HepG2 (cell line): ENCODE measurements at regions not wholly inside any gene's neighbourhood (a gene's known extent, or its start where the extent isn't known, plus 50 kb on each side); places are given as distances from the start of the nearest gene placed in this dataset.

Source experiments
- ATAC-seq: fragments of 200-7000 bp; cut with Tn5 transposase; 3 replicates; pipeline ENCODE4 v1.9.1; 2020; ENCODE audit warnings: mild to moderate bottlenecking, moderate library complexity
- BruUV-seq: library from RNA; stranded (reverse); fragments of 400-500 nt; replicated peaks from 2 replicates; lab custom pipeline; 2021; lab: Mats Ljungman, UMichigan
- CTCF ChIA-PET: fragments of 300-600 bp; formaldehyde crosslinking; extraction: SDS; loops from one replicate; lab custom pipeline; 2021; ENCODE audit warnings: low total read pairs, inconsistent platforms, low intra/inter-chr PET ratio; lab: Yijun Ruan, JAX
- POLR2A ChIA-PET: fragments of 350-600 bp; sonication (Branson Sonifier 250); formaldehyde crosslinking; loops from one replicate; lab custom pipeline; 2020; ENCODE audit warnings: antibody characterized with exemption, inconsistent platforms; lab: Yijun Ruan, JAX
- DNase-seq: peaks from one replicate; pipeline ENCODE4 v3.0.0-alpha.2; 2015; ENCODE audit warnings: low spot score
- FAIRE-seq: peaks from 3 replicates; lab custom pipeline; 2011; peaks lifted over from hg19 to GRCh38; lab: Jason Lieb, UNC
- H2AFZ ChIP-seq: one replicate; pipeline ENCODE4 v1.6.1; 2011; ENCODE audit warnings: low read length, inconsistent platforms
- H3K27ac ChIP-seq: fragments of 300-600 bp; 3 replicates; pipeline ENCODE4 v1.8.0; 2011; ENCODE audit warnings: mixed run types, mild to moderate bottlenecking, mixed read lengths, low read length, inconsistent platforms; ENCODE audit not compliant: insufficient read depth; ENCODE audit errors: extremely low read length
- H3K27me3 ChIP-seq, 2 experiments: fragments of 200-600 bp in 1 of 2; 2 replicates in 1 of 2; 3 replicates in 1 of 2; pipeline versions ENCODE4 v1.6.0 to v1.8.0; 2011; ENCODE audit warnings: low read length in 2 of 2, mild to moderate bottlenecking in 2 of 2, moderate library complexity in 2 of 2, inconsistent platforms in 1 of 2; ENCODE audit not compliant: insufficient read depth in 2 of 2, control insufficient read depth in 1 of 2
- H3K36me3 ChIP-seq, 2 experiments: fragments of 200-600 bp in 1 of 2; replicated peaks in 1 of 2; 2 replicates in 1 of 2; 3 replicates in 1 of 2; pipeline versions ENCODE4 v1.5.1 to v1.8.0; 2011; ENCODE audit warnings: low read length in 2 of 2, inconsistent platforms in 1 of 2; ENCODE audit not compliant: insufficient read depth in 2 of 2, control insufficient read depth in 1 of 2
- H3K4me1 ChIP-seq: 2 replicates; pipeline ENCODE4 v1.5.1; 2012; ENCODE audit warnings: low read length, inconsistent platforms; ENCODE audit not compliant: insufficient read depth
- H3K4me2 ChIP-seq: 2 replicates; pipeline ENCODE4 v1.6.0; 2011; ENCODE audit warnings: low read depth, low read length, inconsistent platforms
- H3K4me3 ChIP-seq, 3 experiments: fragments of 200-600 bp in 1 of 3; sonication (generic), shearing (Covaris generic) in 1 of 3; replicated peaks in 1 of 3; 2 replicates each; pipeline ENCODE4 v1.5.1; 2011 to 2016; ENCODE audit warnings: low read length in 3 of 3, inconsistent platforms in 2 of 3, low read depth in 2 of 3, mild to moderate bottlenecking in 2 of 3, control low read depth in 1 of 3, mixed read lengths in 1 of 3; ENCODE audit not compliant: insufficient read depth in 1 of 3
- H3K79me2 ChIP-seq: one replicate; pipeline ENCODE4 v1.6.1; 2011; ENCODE audit warnings: low read length, inconsistent platforms; ENCODE audit not compliant: insufficient read depth
- H3K9ac ChIP-seq: 2 replicates; pipeline ENCODE4 v1.6.0; 2011; ENCODE audit warnings: mild to moderate bottlenecking, low read depth, low read length, inconsistent platforms; ENCODE audit not compliant: insufficient read depth
- H3K9me3 ChIP-seq: 2 replicates; pipeline ENCODE4 v1.5.1; 2012; ENCODE audit warnings: mild to moderate bottlenecking, low read length
- H4K20me1 ChIP-seq: 2 replicates; pipeline ENCODE4 v1.6.0; 2011; ENCODE audit warnings: inconsistent platforms, mild to moderate bottlenecking, low read length, moderate library complexity; ENCODE audit not compliant: insufficient read depth
- CCDC6 ChIP-seq: sonication (generic); formaldehyde crosslinking; IDR thresholded peaks from 2 replicates; pipeline ENCODE4 v1.8.1; 2022; ENCODE audit warnings: mild to moderate bottlenecking, missing genetic modification reagents, moderate library complexity
- EEA1 ChIP-seq: sonication (generic); formaldehyde crosslinking; IDR thresholded peaks from 2 replicates; pipeline ENCODE4 v1.5.1; 2020; ENCODE audit warnings: mild to moderate bottlenecking, missing genetic modification reagents, borderline replicate concordance
- HMGXB4 ChIP-seq, 2 experiments: sonication (generic) in 1 of 2; formaldehyde crosslinking in 1 of 2; IDR thresholded peaks; 2 replicates each; pipeline versions ENCODE4 v1.4.0 to v1.6.1; 2018 to 2020; ENCODE audit warnings: missing genetic modification reagents in 2 of 2, borderline replicate concordance in 1 of 2, low read depth in 1 of 2, mild to moderate bottlenecking in 1 of 2, missing biosample characterization in 1 of 2
- HOXA9 ChIP-seq: sonication (generic); formaldehyde crosslinking; IDR thresholded peaks from 2 replicates; pipeline ENCODE4 v1.8.1; 2022; ENCODE audit warnings: missing genetic modification reagents, mild to moderate bottlenecking, moderate library complexity, borderline replicate concordance
- MLX ChIP-seq: IDR thresholded peaks from 2 replicates; pipeline ENCODE4 v1.6.1; 2016
- NCOA5 ChIP-seq: sonication (generic); formaldehyde crosslinking; IDR thresholded peaks from 2 replicates; pipeline ENCODE4 v1.4.0; 2020; ENCODE audit warnings: missing genetic modification reagents
- PCBP2 ChIP-seq: fragments of 200-400 bp; formaldehyde crosslinking; optimal IDR thresholded peaks from 2 replicates; pipeline ENCODE3; 2018; ENCODE audit warnings: low read length, low read depth; ENCODE audit not compliant: poor library complexity, severe bottlenecking
- SALL1 ChIP-seq: sonication (generic); formaldehyde crosslinking; IDR thresholded peaks from 2 replicates; pipeline ENCODE4 v1.8.0; 2022; ENCODE audit warnings: mild to moderate bottlenecking, missing genetic modification reagents
- SMAD3 ChIP-seq: sonication (generic); formaldehyde crosslinking; IDR thresholded peaks from 2 replicates; pipeline ENCODE4 v1.4.0; 2020; ENCODE audit warnings: missing genetic modification reagents
- TBL1XR1 ChIP-seq: fragments of 150-350 bp; IDR thresholded peaks from 2 replicates; pipeline ENCODE4 v1.6.1; 2014; ENCODE audit warnings: borderline replicate concordance, low read length; ENCODE audit not compliant: partially characterized antibody
- ZFY ChIP-seq: sonication (generic); formaldehyde crosslinking; IDR thresholded peaks from 2 replicates; pipeline ENCODE4 v1.4.0; 2020; ENCODE audit warnings: missing genetic modification reagents
- ZMAT3 ChIP-seq: sonication (generic); formaldehyde crosslinking; conservative IDR thresholded peaks from 2 replicates; pipeline ENCODE4 v1.7.0; 2021; ENCODE audit warnings: missing genetic modification reagents
- ZNF17 ChIP-seq: sonication (generic); formaldehyde crosslinking; IDR thresholded peaks from 2 replicates; pipeline ENCODE4 v1.5.0; 2020; ENCODE audit warnings: mild to moderate bottlenecking, missing genetic modification reagents
- ZNF207 ChIP-seq: fragments of 450-650 bp; IDR thresholded peaks from 2 replicates; pipeline ENCODE4 v1.6.1; 2016; ENCODE audit warnings: antibody characterized with exemption, borderline replicate concordance
- ZNF251 ChIP-seq: sonication (generic); formaldehyde crosslinking; IDR thresholded peaks from 2 replicates; pipeline ENCODE4 v1.9.0; 2021; ENCODE audit warnings: mild to moderate bottlenecking, missing genetic modification reagents
- ZNF274 ChIP-seq: sonication (generic); formaldehyde crosslinking; IDR thresholded peaks from 2 replicates; pipeline ENCODE4 v1.5.1; 2020; ENCODE audit warnings: mild to moderate bottlenecking, missing genetic modification reagents
- ZNF3 ChIP-seq: IDR thresholded peaks from 2 replicates; pipeline ENCODE4 v1.7.0; 2017; ENCODE audit warnings: inconsistent platforms
- ZNF75D ChIP-seq: sonication (generic); formaldehyde crosslinking; IDR thresholded peaks from 2 replicates; pipeline ENCODE4 v1.8.1; 2023; ENCODE audit warnings: missing genetic modification reagents, mild to moderate bottlenecking, borderline replicate concordance
- WGBS: methylation state at CpG from one replicate; pipeline ENCODE4 v1.1.6; 2017; ENCODE audit warnings: low lambda C conversion rate; 5-methylcytosine and 5-hydroxymethylcytosine counted together
- in situ Hi-C: cut with HindIII; loops from 2 replicates; pipeline ENCODE4 v1.10.0; 2017; ENCODE audit warnings: low pct_unique_long_range_greater_than_20kb; ENCODE audit not compliant: extremely low pct_ligation_motif_present
- intact Hi-C: fragments of 100-400 bp; cut with micrococcal nuclease; formaldehyde crosslinking; loops from one replicate; pipeline ENCODE4 v1.10.0; 2022; ENCODE audit not compliant: unreplicated experiment

- ChIA-PET CTCF (no interaction called here), POLR2A (no interaction called here)
- H4K20me1 ChIP-seq, result no peaks in the 10 kb centered on the region
- no peaks in the 10 kb centered on the region for H3K4me1 ChIP-seq
- no peak overlapping the region for H3K4me2 ChIP-seq
- ATAC-seq (no peak), DNase-seq (no peak), FAIRE-seq (no peak)
- no peak overlapping the region for H3K27ac ChIP-seq
- 13% methylated on average over 2 of the region's 2 CpGs for WGBS
- BruUV-seq, result no TSS peak
- no peaks in the 10 kb centered on the region for H3K9me3 ChIP-seq
- no peak overlapping the region for H3K9ac ChIP-seq
- no peaks in the 10 kb centered on the region for H3K36me3 ChIP-seq
- no peak for TF ChIP-seq MLX (CRISPR knock-in tag)
- no peak for TF ChIP-seq NCOA5 (CRISPR knock-in tag)
- no peak for TF ChIP-seq ZNF17 (CRISPR knock-in tag)
- TF ChIP-seq HOXA9 (CRISPR knock-in tag), result no peak
- no peak for TF ChIP-seq ZFY (CRISPR knock-in tag)
- no peak for TF ChIP-seq ZNF75D
- TF ChIP-seq ZNF207, result no peak
- no peak for TF ChIP-seq PCBP2
- TF ChIP-seq ZNF251 (CRISPR knock-in tag), result no peak
- no peak for TF ChIP-seq HMGXB4 (CRISPR knock-in tag; IDR thresholded peaks at IDR 0.05; ENCODE audit: borderline replicate concordance in 1 of 2, low read depth in 1 of 2)
- no peak for TF ChIP-seq SMAD3 (CRISPR knock-in tag)
- TF ChIP-seq EEA1 (CRISPR knock-in tag), result no peak
- TF ChIP-seq ZMAT3, result no peak
- no peak for TF ChIP-seq SALL1 (CRISPR knock-in tag)
- no peak for TF ChIP-seq ZNF3 (CRISPR knock-in tag)
- no peak for TF ChIP-seq CCDC6 (CRISPR knock-in tag)
- TF ChIP-seq ZNF274 (CRISPR knock-in tag), result no peak
- no peak for TF ChIP-seq TBL1XR1
- H3K4me3 ChIP-seq, result no peak overlapping the region
- H2AFZ ChIP-seq, result no peak overlapping the region
- intact Hi-C loops (no loop called here), in situ Hi-C loops (no loop called here)
- H3K79me2 ChIP-seq, result no peaks in the 10 kb centered on the region
- H3K27me3 ChIP-seq, result no peaks in the 10 kb centered on the region; a peak in 2 of 5 replicates
Observed at GRCh38 chr22:27507111-27507611, 294.4 kb downstream of the MN1 start.
